Mucosa of descending colon (tissue), 3 donors: ENCODE measurements at regions not wholly inside any gene's neighbourhood (a gene's known extent, or its start where the extent isn't known, plus 50 kb on each side); places are given as distances from the start of the nearest gene placed in this dataset.
"Not testable (repeated sequence)": the region's sequence is repeated elsewhere in the genome, so short reads cannot be mapped to it uniquely, and the experiment has no call there.

ENCODE experiments used
- ATAC-seq: fragments of 200-7000 bp; cut with Tn5 transposase; one replicate; pipeline ENCODE4 v1.9.1; 2020; ENCODE audit warnings: mild to moderate bottlenecking, moderate library complexity
- DNase-seq, 3 donors: peaks; one replicate each; pipeline ENCODE4 v3.0.0-alpha.2; 2020
- H3K36me3 ChIP-seq: fragments of 200-600 bp; one replicate; pipeline ENCODE4 v1.8.0; 2021; ENCODE audit warnings: low read depth, mild to moderate bottlenecking
- H3K4me1 ChIP-seq: fragments of 200-600 bp; one replicate; pipeline ENCODE4 v1.8.0; 2021; ENCODE audit warnings: low read depth, mild to moderate bottlenecking
- H3K4me3 ChIP-seq: fragments of 200-600 bp; one replicate; pipeline ENCODE4 v1.8.0; 2021; ENCODE audit warnings: mild to moderate bottlenecking
- H3K9me3 ChIP-seq: fragments of 200-600 bp; one replicate; pipeline ENCODE4 v1.8.0; 2021; ENCODE audit warnings: mild to moderate bottlenecking
- intact Hi-C, 2 donors: fragments of 100-400 bp; cut with DNase I in 1 of 2; cut with micrococcal nuclease in 1 of 2; formaldehyde crosslinking; loops; one replicate each; pipeline versions ENCODE4 v1.11.0 to v1.11.1; 2022; cut with DNase I, micrococcal nuclease
- TF ChIP-seq, protein P1 (sequence below): fragments of 200-600 bp; IDR thresholded peaks from one replicate; pipeline ENCODE4 v1.8.0; 2022; ENCODE audit warnings: antibody characterized with exemption, mild to moderate bottlenecking
- donor health status: DM: no; HTN: no; CAD: no; lungs with moderate emphysema.
- donor health status: DM: no; HTN: no; CAD: no.
- donor health status: DM: no; HTN: yes; CAD: no.

DNA sequence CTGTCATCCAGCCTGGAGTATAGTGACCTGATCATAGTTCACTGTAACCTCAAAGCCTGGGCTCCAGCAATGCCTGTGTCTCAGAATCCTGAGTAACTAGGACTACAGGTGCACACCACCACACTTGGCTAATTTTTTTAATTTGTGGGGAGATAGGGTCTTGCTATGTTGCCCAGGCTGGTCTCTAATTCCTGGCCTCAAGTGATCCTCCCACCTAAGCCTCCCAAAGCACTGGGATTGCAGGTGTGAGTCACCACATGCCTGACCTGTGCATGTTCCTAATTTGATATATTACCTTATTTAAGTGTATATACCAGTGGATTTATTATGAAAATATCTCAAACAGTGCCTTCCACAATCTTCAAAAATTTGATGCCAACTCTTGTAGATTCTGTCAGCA lies 123.6 kb upstream of the XIRP2 start:
- intact Hi-C loops = no loop called here
- H3K4me3 ChIP-seq = no peak overlapping the region
- H3K9me3 ChIP-seq = no peaks in the 10 kb centered on the region
- TF ChIP-seq, protein P1, sequence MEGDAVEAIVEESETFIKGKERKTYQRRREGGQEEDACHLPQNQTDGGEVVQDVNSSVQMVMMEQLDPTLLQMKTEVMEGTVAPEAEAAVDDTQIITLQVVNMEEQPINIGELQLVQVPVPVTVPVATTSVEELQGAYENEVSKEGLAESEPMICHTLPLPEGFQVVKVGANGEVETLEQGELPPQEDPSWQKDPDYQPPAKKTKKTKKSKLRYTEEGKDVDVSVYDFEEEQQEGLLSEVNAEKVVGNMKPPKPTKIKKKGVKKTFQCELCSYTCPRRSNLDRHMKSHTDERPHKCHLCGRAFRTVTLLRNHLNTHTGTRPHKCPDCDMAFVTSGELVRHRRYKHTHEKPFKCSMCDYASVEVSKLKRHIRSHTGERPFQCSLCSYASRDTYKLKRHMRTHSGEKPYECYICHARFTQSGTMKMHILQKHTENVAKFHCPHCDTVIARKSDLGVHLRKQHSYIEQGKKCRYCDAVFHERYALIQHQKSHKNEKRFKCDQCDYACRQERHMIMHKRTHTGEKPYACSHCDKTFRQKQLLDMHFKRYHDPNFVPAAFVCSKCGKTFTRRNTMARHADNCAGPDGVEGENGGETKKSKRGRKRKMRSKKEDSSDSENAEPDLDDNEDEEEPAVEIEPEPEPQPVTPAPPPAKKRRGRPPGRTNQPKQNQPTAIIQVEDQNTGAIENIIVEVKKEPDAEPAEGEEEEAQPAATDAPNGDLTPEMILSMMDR = no peak
- H3K36me3 ChIP-seq = no peaks in the 10 kb centered on the region
- H3K4me1 ChIP-seq = no peaks in the 10 kb centered on the region
- ATAC-seq (no peak), DNase-seq (no peak)

GRCh38 chr2:166764216-166764615 lies 124.1 kb upstream of the XIRP2 start:
- Histone ChIP-seq H3K9me3 (no peaks in the 10 kb centered on the region), H3K36me3 (no peaks in the 10 kb centered on the region), H3K4me1 (no peaks in the 10 kb centered on the region), H3K4me3 (no peak overlapping the region)
- no peak for ATAC-seq
- no peak for DNase-seq
- intact Hi-C loops = no loop called here
- TF ChIP-seq, protein P1 = no peak

- TF ChIP-seq, protein P1 = no peak
- Histone ChIP-seq H3K9me3 (no peaks in the 10 kb centered on the region), H3K4me3 (no peak overlapping the region), H3K36me3 (no peaks in the 10 kb centered on the region), H3K4me1 (no peaks in the 10 kb centered on the region)
- no peak for DNase-seq
- intact Hi-C loops = no loop called here
- ATAC-seq = no peak
These were observed 125.5 kb upstream of the XIRP2 start for GRCh38 chr2:166762746-166763145.

GRCh38 chr2:166758956-166759355 lies 129.3 kb upstream of the XIRP2 start:
- Histone ChIP-seq H3K4me3 (no peak overlapping the region), H3K36me3 (no peaks in the 10 kb centered on the region), H3K4me1 (no peaks in the 10 kb centered on the region), H3K9me3 (no peaks in the 10 kb centered on the region)
- ATAC-seq = no peak
- intact Hi-C loops = no loop called here
- no peak for DNase-seq
- TF ChIP-seq, protein P1 = no peak

DNA sequence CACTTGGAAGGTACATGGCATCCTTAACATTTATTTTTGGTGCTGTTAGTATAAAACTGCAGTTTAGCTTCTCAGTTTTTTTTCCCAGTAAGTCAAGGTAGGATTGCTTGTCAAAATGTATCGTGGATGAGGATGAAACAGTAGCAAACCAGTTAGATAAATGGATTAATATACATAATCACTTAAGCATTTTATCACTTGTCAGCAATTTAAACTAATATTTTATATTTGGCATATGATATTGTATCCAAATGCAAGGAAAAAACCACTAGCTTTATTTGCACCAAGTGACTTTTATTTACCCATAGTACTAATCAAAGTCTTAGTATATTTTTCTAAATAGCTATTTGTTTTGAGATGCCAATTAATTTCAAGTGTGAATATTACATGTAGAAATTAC lies 137.7 kb upstream of the XIRP2 start:
- ATAC-seq (no peak), DNase-seq (no peak)
- Histone ChIP-seq H3K4me1 (no peaks in the 10 kb centered on the region), H3K4me3 (no peak overlapping the region), H3K36me3 (no peaks in the 10 kb centered on the region), H3K9me3 (peaks cover 10% of the 10 kb centered on the region)
- intact Hi-C loops = no loop called here
- TF ChIP-seq, protein P1 = no peak

DNA sequence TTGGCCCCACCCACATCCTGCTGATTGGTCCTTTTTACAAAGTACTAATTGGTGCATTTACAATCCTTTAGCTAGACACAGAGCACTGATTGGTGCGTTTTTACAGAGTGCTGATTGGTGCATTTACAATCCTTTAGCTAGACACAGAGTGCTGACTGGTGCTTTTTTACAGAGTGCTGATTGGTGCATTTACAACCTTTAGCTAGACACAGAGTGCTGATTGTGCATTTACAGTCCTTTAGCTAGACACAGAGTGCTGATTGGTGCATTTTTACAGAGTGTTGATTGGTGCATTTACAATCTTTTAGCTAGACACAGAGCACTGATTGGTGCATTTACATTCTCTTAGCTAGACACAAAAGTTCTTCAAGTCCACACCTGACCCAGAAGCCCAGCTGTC lies 144.2 kb upstream of the XIRP2 start:
- ATAC-seq, intact Hi-C loops, H3K4me3 ChIP-seq, H3K4me1 ChIP-seq, H3K36me3 ChIP-seq, DNase-seq: not testable (repeated sequence)
- peaks cover 63% of the 10 kb centered on the region for H3K9me3 ChIP-seq

DNA sequence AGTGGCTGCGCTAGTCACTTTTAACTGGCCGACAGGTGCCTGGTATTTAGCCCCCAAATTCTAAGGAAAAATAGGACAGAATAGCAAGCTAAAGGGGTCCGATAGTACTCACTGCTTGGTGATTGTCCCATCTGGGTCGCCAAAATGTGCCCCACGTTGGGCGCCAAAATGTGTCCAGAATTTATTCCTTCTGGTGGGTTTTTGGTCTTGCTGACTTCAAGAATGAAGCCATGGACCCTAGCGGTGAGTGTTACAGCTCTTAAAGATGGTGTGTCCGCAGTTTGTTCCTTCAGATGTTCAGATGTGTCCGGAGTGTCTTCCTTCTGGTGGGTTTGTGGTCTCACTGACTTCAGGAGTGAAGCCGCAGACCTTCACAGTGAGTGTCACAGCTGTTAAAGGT lies 144.8 kb upstream of the XIRP2 start:
- H3K4me1 ChIP-seq, H3K4me3 ChIP-seq, DNase-seq, intact Hi-C loops, ATAC-seq, H3K36me3 ChIP-seq: not testable (repeated sequence)
- peaks cover 66% of the 10 kb centered on the region for H3K9me3 ChIP-seq
